K562 (cell line): ENCODE measurements at regions not wholly inside any gene's neighbourhood (a gene's known extent, or its start where the extent isn't known, plus 50 kb on each side); places are given as distances from the start of the nearest gene placed in this dataset.
"Not testable (repeated sequence)": the region's sequence is repeated elsewhere in the genome, so short reads cannot be mapped to it uniquely, and the experiment has no call there.

Source experiments
- ATAC-seq: fragments of 200-7000 bp; cut with Tn5 transposase; 3 replicates; pipeline ENCODE4 v1.9.1; 2020; ENCODE audit warnings: moderate library complexity
- BruUV-seq: library from RNA; stranded (reverse); fragments of 400-500 nt; replicated peaks from 2 replicates; lab custom pipeline; 2021; lab: Mats Ljungman, UMichigan
- CTCF ChIA-PET: fragments of 300-600 bp; formaldehyde crosslinking; extraction: SDS; loops from one replicate; lab custom pipeline; 2021; ENCODE audit warnings: low intra/inter-chr PET ratio; lab: Yijun Ruan, JAX
- POLR2A ChIA-PET: fragments of 300-600, 350-650 bp; sonication (Branson Sonifier 250); formaldehyde crosslinking; extraction: SDS; loops from one replicate; lab custom pipeline; 2021; ENCODE audit warnings: antibody characterized with exemption, inconsistent platforms; lab: Yijun Ruan, JAX
- DNase-seq, 4 experiments: peaks; one replicate each; pipeline versions ENCODE4 v3.0.0 to v3.0.0-alpha.2; 2011 to 2018; ENCODE audit warnings: low spot score in 3 of 4, mixed read lengths in 3 of 4; ENCODE audit errors: extremely low read depth in 1 of 4
- FAIRE-seq: peaks from 2 replicates; lab custom pipeline; 2011; peaks lifted over from hg19 to GRCh38; lab: Jason Lieb, UNC
- H2AFZ ChIP-seq: 2 replicates; pipeline ENCODE4 v1.6.0; 2011; ENCODE audit warnings: low read depth, low read length, control low read depth, inconsistent platforms
- H3K27ac ChIP-seq: fragments of 200-600 bp; 3 replicates; pipeline ENCODE4 v1.8.0; 2011; ENCODE audit warnings: low read depth, mild to moderate bottlenecking, control low read depth, inconsistent platforms, low read length, moderate library complexity, mixed read lengths; ENCODE audit errors: extremely low read depth
- H3K27me3 ChIP-seq, 2 experiments: fragments of 300-600 bp in 1 of 2; 2 replicates in 1 of 2; 3 replicates in 1 of 2; pipeline versions ENCODE4 v1.6.0 to v1.8.0; 2011; ENCODE audit warnings: inconsistent platforms in 2 of 2, low read length in 2 of 2, mild to moderate bottlenecking in 1 of 2, mixed read lengths in 1 of 2, moderate library complexity in 1 of 2; ENCODE audit not compliant: control insufficient read depth in 2 of 2, insufficient read depth in 2 of 2
- H3K36me3 ChIP-seq: fragments of 300-600 bp; 3 replicates; pipeline ENCODE4 v1.8.0; 2011; ENCODE audit warnings: mild to moderate bottlenecking, low read length, inconsistent platforms; ENCODE audit not compliant: control insufficient read depth, insufficient read depth
- H3K4me1 ChIP-seq, 2 experiments: fragments of 200-600 bp in 1 of 2; replicated peaks in 1 of 2; 2 replicates in 1 of 2; 3 replicates in 1 of 2; pipeline versions ENCODE4 v1.5.1 to v1.8.0; 2011; ENCODE audit warnings: inconsistent platforms in 2 of 2, low read length in 2 of 2, mild to moderate bottlenecking in 1 of 2, mixed read lengths in 1 of 2, moderate library complexity in 1 of 2; ENCODE audit not compliant: control insufficient read depth in 2 of 2, insufficient read depth in 2 of 2
- H3K4me2 ChIP-seq: 2 replicates; pipeline ENCODE4 v1.6.1; 2011; ENCODE audit warnings: low read length, control low read depth, inconsistent platforms, mixed read lengths; ENCODE audit not compliant: insufficient read depth
- H3K4me3 ChIP-seq: fragments of 200-600 bp; sonication (generic), shearing (Covaris generic); 2 replicates; pipeline ENCODE4 v1.5.1; 2016; ENCODE audit warnings: control low read depth, inconsistent platforms
- H3K79me2 ChIP-seq: fragments of 200-600 bp; 3 replicates; pipeline ENCODE4 v1.8.0; 2011; ENCODE audit warnings: low read length, inconsistent platforms; ENCODE audit not compliant: control insufficient read depth, insufficient read depth
- H3K9ac ChIP-seq, 2 experiments: 2 replicates each; pipeline versions ENCODE4 v1.6.0 to v1.6.1; 2011; ENCODE audit warnings: low read depth in 2 of 2, low read length in 2 of 2, control low read depth in 1 of 2, inconsistent platforms in 1 of 2, mild to moderate bottlenecking in 1 of 2, mixed read lengths in 1 of 2; ENCODE audit not compliant: insufficient read depth in 1 of 2
- H3K9me1 ChIP-seq: one replicate; pipeline ENCODE4 v1.6.0; 2011; ENCODE audit warnings: inconsistent platforms, mild to moderate bottlenecking, low read length, moderate library complexity; ENCODE audit not compliant: control insufficient read depth, insufficient read depth
- H3K9me3 ChIP-seq: replicated peaks from 2 replicates; pipeline ENCODE4 v1.5.1; 2011; ENCODE audit warnings: low read depth, low read length, inconsistent platforms; ENCODE audit not compliant: control insufficient read depth, insufficient read depth
- H4K20me1 ChIP-seq: replicated peaks from 2 replicates; pipeline ENCODE4 v1.6.1; 2011; ENCODE audit warnings: low read length, inconsistent platforms, mixed read lengths; ENCODE audit not compliant: control insufficient read depth, insufficient read depth
- C11orf30 ChIP-seq: fragments of 450-650 bp; IDR thresholded peaks from 2 replicates; pipeline ENCODE4 v1.6.1; 2016; ENCODE audit warnings: low read depth, mild to moderate bottlenecking
- CBFA2T3 ChIP-seq: fragments of 450-650 bp; IDR thresholded peaks from 2 replicates; pipeline ENCODE4 v1.6.1; 2017
- MAFF ChIP-seq: IDR thresholded peaks from 2 replicates; pipeline ENCODE4 v1.6.1; 2012; ENCODE audit warnings: low read length, improper control_type of control experiment
- MAFG ChIP-seq: fragments of 450-650 bp; conservative IDR thresholded peaks from 2 replicates; pipeline ENCODE4 v1.6.1; 2016; ENCODE audit warnings: missing genetic modification characterization, missing compliant biosample characterization
- MAFK ChIP-seq: IDR thresholded peaks from 2 replicates; pipeline ENCODE4 v1.6.1; 2011; ENCODE audit warnings: low read length, improper control_type of control experiment
- ZFP1 ChIP-seq: fragments of 450-650 bp; formaldehyde crosslinking; IDR thresholded peaks from 2 replicates; pipeline ENCODE4 v1.4.0; 2020; ENCODE audit warnings: mild to moderate bottlenecking, mixed read lengths
- ZNF146 ChIP-seq: IDR thresholded peaks from one replicate; pipeline ENCODE4 v1.6.1; 2018; ENCODE audit warnings: missing compliant biosample characterization; ENCODE audit not compliant: unreplicated experiment
- ZNF316 ChIP-seq: fragments of 450-650 bp; IDR thresholded peaks from 2 replicates; pipeline ENCODE4 v1.6.1; 2016
- WGBS: fragments of 100-300 bp; shearing (Covaris generic); methylation state at CpG from one replicate; pipeline ENCODE4 v1.1.6; 2016; ENCODE audit warnings: low coverage, mixed read lengths; ENCODE audit not compliant: insufficient coverage; ENCODE audit errors: missing lambda C conversion rate; 5-methylcytosine and 5-hydroxymethylcytosine counted together
- in situ Hi-C: fragments of 300-500 bp; cut with MboI; formaldehyde crosslinking; loops from 4 replicates; pipeline ENCODE4 v1.15.0; 2018; ENCODE audit warnings: inconsistent platforms, mixed read lengths
- intact Hi-C: fragments of 100-400 bp; cut with micrococcal nuclease; formaldehyde crosslinking; loops from 2 replicates; pipeline ENCODE4 v1.14.2; 2022

DNA sequence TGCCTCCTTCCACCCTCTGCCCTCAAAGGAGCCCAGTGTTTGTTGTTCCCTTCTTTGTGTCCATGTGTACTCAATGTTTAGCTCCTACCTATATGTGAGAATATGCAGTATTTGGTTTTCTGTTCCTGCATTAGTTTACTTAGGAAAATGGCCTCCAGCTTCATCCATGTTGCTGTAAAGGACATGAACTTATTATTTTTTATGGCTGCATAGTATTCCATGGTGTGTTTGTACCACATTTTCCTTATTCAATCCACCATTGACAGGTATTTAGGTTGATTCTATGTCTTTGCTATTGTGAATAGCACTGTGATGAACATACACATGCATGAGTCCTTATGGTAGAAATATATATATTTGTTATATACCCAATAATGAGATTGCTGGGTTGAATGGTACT is 89.2 kb downstream of the CETN3 start:
- H3K36me3 ChIP-seq, ATAC-seq, H3K4me2 ChIP-seq, CTCF ChIA-PET, BruUV-seq, in situ Hi-C loops, intact Hi-C loops, H3K9me1 ChIP-seq, H3K4me3 ChIP-seq, H3K27ac ChIP-seq, H3K9me3 ChIP-seq, H3K9ac ChIP-seq, H3K27me3 ChIP-seq, H3K4me1 ChIP-seq, FAIRE-seq, DNase-seq, H4K20me1 ChIP-seq, H3K79me2 ChIP-seq, H2AFZ ChIP-seq: not testable (repeated sequence)
- peak; percentile 52 for TF ChIP-seq ZNF146 (CRISPR knock-in tag)
- POLR2A ChIA-PET, result interaction anchor here (0.5 to 0.7 kb wide), 2 partner anchors 32 to 41 kb away, joined by 4 to 5 read pairs; no protein-coding TSS in a partner anchor

DNA sequence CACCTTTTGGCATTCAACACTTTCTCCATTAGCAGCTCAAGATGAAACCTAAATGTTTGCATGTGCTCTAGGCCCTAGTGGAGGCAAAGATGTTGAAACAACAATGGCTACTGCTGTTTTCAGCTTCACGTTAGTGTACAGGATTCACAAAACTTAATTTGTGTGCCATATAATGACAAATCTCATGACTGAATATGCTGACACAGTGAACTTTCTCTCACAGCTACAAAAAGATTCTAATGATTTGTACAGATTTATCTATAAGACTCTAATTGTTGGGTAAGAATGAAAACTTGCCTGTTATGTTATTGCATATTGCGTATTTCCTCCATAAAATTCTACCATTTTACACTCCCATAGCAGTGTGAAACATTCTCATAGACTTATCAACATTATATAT is 97.5 kb downstream of the CETN3 start:
- Histone ChIP-seq H3K9me3 (no peaks in the 10 kb centered on the region), H3K36me3 (no peaks in the 10 kb centered on the region), H3K4me3 (no peak overlapping the region), H3K4me2 (no peak overlapping the region), H3K79me2 (no peaks in the 10 kb centered on the region), H3K27ac (no peak overlapping the region), H3K9me1 (no peaks in the 10 kb centered on the region), H3K27me3 (no peaks in the 10 kb centered on the region; a peak in 2 of 5 replicates), H4K20me1 (no peaks in the 10 kb centered on the region)
- no TSS peak for BruUV-seq
- in situ Hi-C loops (no loop called here), intact Hi-C loops (no loop called here)
- DNase-seq, result no peak
- no peak for ATAC-seq
- no peak for FAIRE-seq
- CTCF ChIA-PET, result no interaction called here
- 3% methylated on average over 2 of the region's 2 CpGs for WGBS
- POLR2A ChIA-PET, result interaction anchor here (0.7 to 1.5 kb wide), 2 partner anchors 10 to 40 kb away, joined by 3 to 4 read pairs; no protein-coding TSS in a partner anchor
- no peak for TF ChIP-seq CBFA2T3
- 0 out of 2 replicates have a peak, but pooled peaks have one; percentile 15 for TF ChIP-seq MAFF
- peak; percentile 21; the same call in 1 of the 2 replicates for TF ChIP-seq MAFG
- peak; percentile 29; the same call in 1 of the 2 replicates for TF ChIP-seq C11orf30
- TF ChIP-seq ZNF316, result peak; percentile 71
- TF ChIP-seq MAFK, result peak; percentile 19; the same call in 1 of the 2 replicates
- no peak for TF ChIP-seq ZFP1 (CRISPR knock-in tag)
- TF ChIP-seq, all 486 proteins: peak for 5
- H3K9ac ChIP-seq, result no peak overlapping the region
- no peaks in the 10 kb centered on the region for H3K4me1 ChIP-seq
- no peak overlapping the region for H2AFZ ChIP-seq
